Mesenchymal stem cell (in vitro differentiated cells and primary cell): ENCODE measurements at regions not wholly inside any gene's neighbourhood (a gene's known extent, or its start where the extent isn't known, plus 50 kb on each side); places are given as distances from the start of the nearest gene placed in this dataset.

ENCODE experiments used
- DNase-seq: peaks from one replicate; pipeline ENCODE4 v3.0.0-alpha.2; 2013
- H2AFZ ChIP-seq: one replicate; pipeline ENCODE4 v1.6.1; 2013; ENCODE audit warnings: low read depth, mild to moderate bottlenecking, control low read depth, inconsistent platforms, low read length, moderate library complexity
- H2AK5ac ChIP-seq: 2 replicates; pipeline ENCODE4 v1.6.1; 2013; ENCODE audit warnings: low read length, moderate library complexity, mild to moderate bottlenecking, inconsistent platforms; ENCODE audit not compliant: severe bottlenecking
- H2BK120ac ChIP-seq: one replicate; pipeline ENCODE4 v1.6.1; 2013; ENCODE audit warnings: low read depth, mild to moderate bottlenecking, inconsistent platforms, low read length, moderate library complexity
- H2BK12ac ChIP-seq, 2 experiments: one replicate each; pipeline ENCODE4 v1.6.1; 2013; ENCODE audit warnings: inconsistent platforms in 2 of 2, low read length in 2 of 2, mild to moderate bottlenecking in 2 of 2, moderate library complexity in 2 of 2, control low read depth in 1 of 2
- H2BK15ac ChIP-seq: one replicate; pipeline ENCODE4 v1.6.1; 2013; ENCODE audit warnings: mild to moderate bottlenecking, low read depth, inconsistent platforms; ENCODE audit not compliant: poor library complexity, severe bottlenecking
- H2BK5ac ChIP-seq: 2 replicates; pipeline ENCODE4 v1.6.1; 2013; ENCODE audit warnings: low read depth, mild to moderate bottlenecking, low read length, control low read depth, inconsistent platforms; ENCODE audit not compliant: poor library complexity, severe bottlenecking
- H3K14ac ChIP-seq, 2 experiments: one replicate each; pipeline ENCODE4 v1.6.1; 2013; ENCODE audit warnings: inconsistent platforms in 2 of 2, low read length in 2 of 2, control low read depth in 1 of 2, mild to moderate bottlenecking in 1 of 2, moderate library complexity in 1 of 2
- H3K18ac ChIP-seq, 2 experiments: one replicate each; pipeline ENCODE4 v1.6.1; 2013; ENCODE audit warnings: inconsistent platforms in 2 of 2, low read length in 2 of 2, control low read depth in 1 of 2, low read depth in 1 of 2, mild to moderate bottlenecking in 1 of 2
- H3K23ac ChIP-seq, 2 experiments: one replicate each; pipeline ENCODE4 v1.6.1; 2013; ENCODE audit warnings: inconsistent platforms in 2 of 2, low read length in 2 of 2, mild to moderate bottlenecking in 2 of 2, moderate library complexity in 2 of 2, control low read depth in 1 of 2
- H3K27ac ChIP-seq: 2 replicates; pipeline ENCODE4 v1.5.1; 2013; ENCODE audit warnings: mild to moderate bottlenecking, moderate library complexity, low read length, control low read depth, inconsistent platforms; ENCODE audit not compliant: poor library complexity, severe bottlenecking
- H3K27me3 ChIP-seq, 2 experiments: 2 replicates each; pipeline versions ENCODE4 v1.6.1 to v1.7.0; 2013; ENCODE audit warnings: low read length in 2 of 2, mild to moderate bottlenecking in 2 of 2, moderate library complexity in 2 of 2, control low read depth in 1 of 2, inconsistent platforms in 1 of 2; ENCODE audit not compliant: control insufficient read depth in 1 of 2, insufficient read depth in 1 of 2
- H3K36me3 ChIP-seq, 2 experiments: 2 replicates each; pipeline versions ENCODE4 v1.6.1 to v1.7.0; 2013; ENCODE audit warnings: low read length in 2 of 2, control low read depth in 1 of 2, inconsistent platforms in 1 of 2, low read depth in 1 of 2, mild to moderate bottlenecking in 1 of 2; ENCODE audit not compliant: insufficient read depth in 2 of 2, control insufficient read depth in 1 of 2
- H3K4ac ChIP-seq, 2 experiments: one replicate each; pipeline ENCODE4 v1.6.1; 2013; ENCODE audit warnings: inconsistent platforms in 2 of 2, low read length in 2 of 2, mild to moderate bottlenecking in 2 of 2, moderate library complexity in 2 of 2, control low read depth in 1 of 2, low read depth in 1 of 2
- H3K4me1 ChIP-seq: 2 replicates; pipeline ENCODE4 v1.6.1; 2013; ENCODE audit warnings: low read depth, low read length, control low read depth; ENCODE audit not compliant: control insufficient read depth, insufficient read depth
- H3K4me2 ChIP-seq: 2 replicates; pipeline ENCODE4 v1.6.1; 2013; ENCODE audit warnings: low read length, mild to moderate bottlenecking, inconsistent platforms; ENCODE audit not compliant: poor library complexity, severe bottlenecking
- H3K4me3 ChIP-seq, 2 experiments: 2 replicates each; pipeline versions ENCODE4 v1.5.1 to v1.7.0; 2013; ENCODE audit warnings: low read length in 2 of 2, mild to moderate bottlenecking in 2 of 2, control low read depth in 1 of 2, low read depth in 1 of 2; ENCODE audit not compliant: insufficient read depth in 1 of 2
- H3K79me1 ChIP-seq: replicated peaks from 2 replicates; pipeline ENCODE4 v1.6.1; 2013; ENCODE audit warnings: mild to moderate bottlenecking, control low read depth, low read length, inconsistent platforms; ENCODE audit not compliant: poor library complexity, severe bottlenecking
- H3K9ac ChIP-seq: 2 replicates; pipeline ENCODE4 v1.7.0; 2013; ENCODE audit warnings: mild to moderate bottlenecking, low read length, moderate library complexity
- H3K9me3 ChIP-seq: 2 replicates; pipeline ENCODE4 v1.7.0; 2013; ENCODE audit warnings: mild to moderate bottlenecking, low read length; ENCODE audit not compliant: control insufficient read depth
- H4K8ac ChIP-seq: one replicate; pipeline ENCODE4 v1.6.1; 2013; ENCODE audit warnings: inconsistent platforms, mild to moderate bottlenecking, low read length, moderate library complexity
- H4K91ac ChIP-seq: one replicate; pipeline ENCODE4 v1.6.1; 2013; ENCODE audit warnings: mild to moderate bottlenecking, low read length, inconsistent platforms
- WGBS: methylation state at CpG from one replicate; pipeline ENCODE4 v1.1.7; 2013; ENCODE audit warnings: mixed read lengths; 5-methylcytosine and 5-hydroxymethylcytosine counted together

- Histone ChIP-seq H4K91ac (no peak overlapping the region), H2BK120ac (no peak overlapping the region), H3K9me3 (no peaks in the 10 kb centered on the region), H3K36me3 (no peaks in the 10 kb centered on the region), H2BK5ac (no peak overlapping the region), H3K14ac (no peak overlapping the region), H2BK12ac (no peak overlapping the region), H3K4ac (no peak overlapping the region), H2AFZ (no peak overlapping the region), H3K23ac (no peak overlapping the region), H3K27me3 (peaks cover 0 to 12% of the 10 kb centered on the region in 2 experiments), H3K4me1 (no peaks in the 10 kb centered on the region), H2BK15ac (no peak overlapping the region), H3K18ac (no peak overlapping the region), H3K9ac (no peak overlapping the region), H3K27ac (no peak overlapping the region), H3K79me1 (no peaks in the 10 kb centered on the region), H4K8ac (no peak overlapping the region), H2AK5ac (no peak overlapping the region), H3K4me3 (no peak overlapping the region), H3K4me2 (no peak overlapping the region)
- no peak for DNase-seq
These were observed 355.2 kb upstream of the AZI2 start for GRCh38 chr3:28703843-28704242.

GRCh38 chr3:28711293-28711692 is 362.7 kb upstream of the AZI2 start:
- H3K4ac ChIP-seq: no peak overlapping the region
- no peak overlapping the region for H3K27ac ChIP-seq
- H2AK5ac ChIP-seq: no peak overlapping the region
- 80% methylated on average over 2 of the region's 2 CpGs for WGBS
- H3K79me1 ChIP-seq: no peaks in the 10 kb centered on the region
- H2BK120ac ChIP-seq: no peak overlapping the region
- no peak overlapping the region for H2AFZ ChIP-seq
- H2BK15ac ChIP-seq: no peak overlapping the region
- H3K4me2 ChIP-seq: no peak overlapping the region
- no peak overlapping the region for H3K4me3 ChIP-seq
- no peak overlapping the region for H3K9ac ChIP-seq
- no peak for DNase-seq
- H2BK5ac ChIP-seq: no peak overlapping the region
- H2BK12ac ChIP-seq: no peak overlapping the region
- no peak overlapping the region for H3K14ac ChIP-seq
- no peak overlapping the region for H4K91ac ChIP-seq
- no peaks in the 10 kb centered on the region for H3K4me1 ChIP-seq
- H3K23ac ChIP-seq: no peak overlapping the region
- no peaks in the 10 kb centered on the region for H3K9me3 ChIP-seq
- H3K36me3 ChIP-seq: no peaks in the 10 kb centered on the region
- H4K8ac ChIP-seq: no peak overlapping the region
- H3K18ac ChIP-seq: no peak overlapping the region
- H3K27me3 ChIP-seq: no peaks in the 10 kb centered on the region

- no peak overlapping the region for H3K18ac ChIP-seq
- no peak overlapping the region for H2BK12ac ChIP-seq
- H2BK15ac ChIP-seq: no peak overlapping the region
- no peak overlapping the region for H4K8ac ChIP-seq
- no peak overlapping the region for H4K91ac ChIP-seq
- no peak overlapping the region for H3K23ac ChIP-seq
- no peak overlapping the region for H2BK120ac ChIP-seq
- no peak overlapping the region for H3K4me3 ChIP-seq
- WGBS: 30% methylated on average over 3 of the region's 4 CpGs
- no peak overlapping the region for H3K9ac ChIP-seq
- no peaks in the 10 kb centered on the region for H3K79me1 ChIP-seq
- no peaks in the 10 kb centered on the region for H3K36me3 ChIP-seq
- H2AK5ac ChIP-seq: no peak overlapping the region
- H3K4me2 ChIP-seq: no peak overlapping the region
- no peak for DNase-seq
- H2AFZ ChIP-seq: no peak overlapping the region
- no peaks in the 10 kb centered on the region for H3K4me1 ChIP-seq
- H2BK5ac ChIP-seq: no peak overlapping the region
- no peak overlapping the region for H3K27ac ChIP-seq
- no peaks in the 10 kb centered on the region for H3K9me3 ChIP-seq
- no peak overlapping the region for H3K4ac ChIP-seq
- no peaks in the 10 kb centered on the region for H3K27me3 ChIP-seq
- H3K14ac ChIP-seq: no peak overlapping the region
These were observed 368.3 kb upstream of the AZI2 start for GRCh38 chr3:28716939-28717338.

- no peaks in the 10 kb centered on the region for H3K9me3 ChIP-seq
- no peak overlapping the region for H3K27ac ChIP-seq
- 84% methylated on average over 3 of the region's 4 CpGs for WGBS
- no peak overlapping the region for H2BK120ac ChIP-seq
- no peak overlapping the region for H2BK12ac ChIP-seq
- H2BK5ac ChIP-seq: no peak overlapping the region
- no peak overlapping the region for H3K23ac ChIP-seq
- H3K18ac ChIP-seq: no peak overlapping the region
- no peak overlapping the region for H4K91ac ChIP-seq
- no peak overlapping the region for H2AK5ac ChIP-seq
- H3K4me2 ChIP-seq: no peak overlapping the region
- DNase-seq: no peak
- H3K27me3 ChIP-seq: no peaks in the 10 kb centered on the region
- H2BK15ac ChIP-seq: no peak overlapping the region
- H3K4me3 ChIP-seq: no peak overlapping the region
- H4K8ac ChIP-seq: no peak overlapping the region
- no peaks in the 10 kb centered on the region for H3K79me1 ChIP-seq
- H3K9ac ChIP-seq: no peak overlapping the region
- no peaks in the 10 kb centered on the region for H3K4me1 ChIP-seq
- H3K36me3 ChIP-seq: no peaks in the 10 kb centered on the region
- H3K14ac ChIP-seq: no peak overlapping the region
- no peak overlapping the region for H2AFZ ChIP-seq
- no peak overlapping the region for H3K4ac ChIP-seq
These were observed 369.6 kb upstream of the AZI2 start for GRCh38 chr3:28718074-28718849.
